Adrenal gland (tissue), 9 donors: ENCODE measurements at regions not wholly inside any gene's neighbourhood (a gene's known extent, or its start where the extent isn't known, plus 50 kb on each side); places are given as distances from the start of the nearest gene placed in this dataset.

Source experiments
- DNase-seq, 7 donors: peaks; one replicate each; pipeline ENCODE4 v3.0.0-alpha.2; 2019 to 2020
- H3K27ac ChIP-seq, 5 donors: fragments of 200-600 bp; sonication (generic) in 4 of 5; 1 replicate in 3 of 5; 2 replicates in 2 of 5; pipeline versions ENCODE4 v1.5.1 to v1.8.0; 2016 to 2020; ENCODE audit warnings: mild to moderate bottlenecking in 1 of 5
- H3K27me3 ChIP-seq: fragments of 200-600 bp; 2 replicates; pipeline ENCODE4 v1.8.0; 2021
- H3K36me3 ChIP-seq, 2 donors: fragments of 200-600 bp; replicated peaks in 1 of 2; 1 replicate in 1 of 2; 2 replicates in 1 of 2; pipeline versions ENCODE4 v1.5.1 to v1.8.0; 2018 to 2022
- H3K4me1 ChIP-seq, 2 donors: fragments of 200-600 bp; replicated peaks in 1 of 2; 1 replicate in 1 of 2; 2 replicates in 1 of 2; pipeline versions ENCODE4 v1.5.1 to v1.8.0; 2018 to 2021
- H3K4me3 ChIP-seq, 4 donors: fragments of 200-600 bp; sonication (generic) in 3 of 4; one replicate each; pipeline ENCODE4 v1.5.1; 2016 to 2018
- H3K9me3 ChIP-seq, 3 donors: fragments of 200-600 bp; sonication (generic) in 1 of 3; replicated peaks in 1 of 3; 1 replicate in 2 of 3; 2 replicates in 1 of 3; pipeline versions ENCODE4 v1.5.1 to v1.8.0; 2016 to 2021
- POLR2A ChIP-seq, 2 donors: fragments of 450-650 bp; IDR thresholded peaks; one replicate each; pipeline ENCODE4 v1.6.1; 2017; ENCODE audit warnings: antibody characterized with exemption in 2 of 2, mild to moderate bottlenecking in 2 of 2, moderate library complexity in 1 of 2
- WGBS, 4 donors: extraction: QIAGEN DNeasy Blood & Tissue Kit in 2 of 4; methylation state at CpG; one replicate each; pipeline versions ENCODE4 v1.1.5 to v1.1.7; 2013 to 2017; 5-methylcytosine and 5-hydroxymethylcytosine counted together
- intact Hi-C, 2 donors: fragments of 100-400 bp; cut with DNase I; formaldehyde crosslinking; loops; one replicate each; pipeline versions ENCODE4 v1.14.1 to v1.15.0; 2022 to 2023
- TF ChIP-seq, protein P1 (sequence below), 6 experiments: fragments of 450-650 bp in 4 of 6; fragments of 200-600 bp in 2 of 6; sonication (generic) in 1 of 6; IDR thresholded peaks; 1 replicate in 5 of 6; 2 replicates in 1 of 6; pipeline versions ENCODE4 v1.5.1 to v1.8.0; 2016 to 2021; ENCODE audit warnings: antibody characterized with exemption in 6 of 6, mild to moderate bottlenecking in 2 of 6, moderate library complexity in 1 of 6
- donor health status: healthy with polysubstance abuse.
- donor health status: Bipolar disorder and iron deficiency.
- donor health status: DM: yes; HTN: yes; CAD: no.
- donor health status: DM: no; HTN: no; CAD: no.
- donor health status: DM: no; HTN: no; CAD: no.

DNA sequence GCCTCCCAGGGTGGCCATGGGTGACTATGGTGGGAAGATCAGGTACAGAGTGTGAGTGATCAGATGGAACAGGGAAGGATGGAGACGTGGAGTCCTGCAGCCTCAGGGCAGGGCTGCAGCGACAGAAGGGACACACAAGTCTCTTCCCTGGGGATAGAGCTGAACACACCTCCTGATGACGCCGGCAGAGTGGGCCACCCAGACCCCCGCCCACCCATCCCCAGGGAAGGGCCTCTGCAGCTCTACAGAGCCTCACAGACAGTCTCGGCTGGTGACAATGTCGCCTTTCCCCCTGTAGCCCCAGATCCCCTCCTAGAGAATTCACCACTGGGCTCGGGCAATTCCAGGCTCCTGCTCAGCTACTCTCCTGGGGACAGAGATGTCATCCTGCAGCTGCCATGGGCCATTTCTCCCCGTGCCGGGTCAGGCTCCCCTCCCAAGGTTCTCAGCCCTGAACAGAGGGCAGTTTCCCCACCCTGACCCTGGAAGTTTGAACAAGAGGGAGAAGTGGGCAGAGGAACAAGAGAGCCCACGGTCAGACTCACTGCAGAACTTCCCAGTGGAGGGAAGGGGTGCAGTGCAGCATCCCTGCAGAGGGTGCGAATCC, 115.7 kb downstream of the NCOR2 start:
- no peak for TF ChIP-seq POLR2A (IDR thresholded peaks at IDR 0.05)
- TF ChIP-seq, protein P1, sequence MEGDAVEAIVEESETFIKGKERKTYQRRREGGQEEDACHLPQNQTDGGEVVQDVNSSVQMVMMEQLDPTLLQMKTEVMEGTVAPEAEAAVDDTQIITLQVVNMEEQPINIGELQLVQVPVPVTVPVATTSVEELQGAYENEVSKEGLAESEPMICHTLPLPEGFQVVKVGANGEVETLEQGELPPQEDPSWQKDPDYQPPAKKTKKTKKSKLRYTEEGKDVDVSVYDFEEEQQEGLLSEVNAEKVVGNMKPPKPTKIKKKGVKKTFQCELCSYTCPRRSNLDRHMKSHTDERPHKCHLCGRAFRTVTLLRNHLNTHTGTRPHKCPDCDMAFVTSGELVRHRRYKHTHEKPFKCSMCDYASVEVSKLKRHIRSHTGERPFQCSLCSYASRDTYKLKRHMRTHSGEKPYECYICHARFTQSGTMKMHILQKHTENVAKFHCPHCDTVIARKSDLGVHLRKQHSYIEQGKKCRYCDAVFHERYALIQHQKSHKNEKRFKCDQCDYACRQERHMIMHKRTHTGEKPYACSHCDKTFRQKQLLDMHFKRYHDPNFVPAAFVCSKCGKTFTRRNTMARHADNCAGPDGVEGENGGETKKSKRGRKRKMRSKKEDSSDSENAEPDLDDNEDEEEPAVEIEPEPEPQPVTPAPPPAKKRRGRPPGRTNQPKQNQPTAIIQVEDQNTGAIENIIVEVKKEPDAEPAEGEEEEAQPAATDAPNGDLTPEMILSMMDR (IDR thresholded peaks at IDR 0.05) = no peak
- 64 to 96% (median 76%) methylated on average over 5 to 12 of the region's 12 CpGs for WGBS, 4 donors
- Histone ChIP-seq H3K36me3 (peaks cover 0 to 12% of the 10 kb centered on the region in 2 donors), H3K27ac (peak overlapping the region in 2 of 5 donors; percentile 7 to 84), H3K9me3 (no peaks in the 10 kb centered on the region), H3K27me3 (no peaks in the 10 kb centered on the region), H3K4me1 (peaks cover 14 to 43% of the 10 kb centered on the region in 2 donors), H3K4me3 (no peak overlapping the region)
- DNase-seq = no peak
- intact Hi-C loops = no loop called here

DNA sequence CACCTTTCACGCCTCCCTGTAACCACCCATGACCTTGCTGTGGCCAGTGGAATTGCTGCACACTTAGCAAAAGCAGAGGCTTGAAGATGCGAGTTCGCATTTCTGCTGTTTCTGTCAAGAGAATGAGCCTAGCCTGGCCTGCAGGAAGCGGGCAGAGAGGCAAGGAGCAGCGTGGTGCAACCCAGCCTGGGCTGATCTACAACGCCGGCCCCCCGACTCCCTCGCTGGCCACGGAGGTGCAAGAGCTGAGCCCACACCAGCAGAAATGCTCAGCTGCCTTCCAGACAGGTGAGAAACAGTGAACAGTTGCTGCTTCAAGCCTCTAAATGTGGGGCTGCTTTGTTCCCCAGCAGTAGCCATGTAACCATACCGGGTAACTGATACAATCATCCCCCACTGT, 116.4 kb downstream of the NCOR2 start:
- Histone ChIP-seq H3K36me3 (peaks cover 0 to 5% of the 10 kb centered on the region in 2 donors), H3K4me1 (peaks cover 14 to 36% of the 10 kb centered on the region in 2 donors), H3K27me3 (no peaks in the 10 kb centered on the region), H3K9me3 (no peaks in the 10 kb centered on the region), H3K4me3 (no peak overlapping the region), H3K27ac (peak overlapping the region in 2 of 5 donors; percentile 7 to 84)
- no peak for DNase-seq
- WGBS, 4 donors = 82 to 91% (median 86%) methylated on average over 10 to 11 of the region's 11 CpGs
- intact Hi-C loops = no loop called here
- TF ChIP-seq, protein P1 (IDR thresholded peaks at IDR 0.05) = no peak
- no peak for TF ChIP-seq POLR2A (IDR thresholded peaks at IDR 0.05)

DNA sequence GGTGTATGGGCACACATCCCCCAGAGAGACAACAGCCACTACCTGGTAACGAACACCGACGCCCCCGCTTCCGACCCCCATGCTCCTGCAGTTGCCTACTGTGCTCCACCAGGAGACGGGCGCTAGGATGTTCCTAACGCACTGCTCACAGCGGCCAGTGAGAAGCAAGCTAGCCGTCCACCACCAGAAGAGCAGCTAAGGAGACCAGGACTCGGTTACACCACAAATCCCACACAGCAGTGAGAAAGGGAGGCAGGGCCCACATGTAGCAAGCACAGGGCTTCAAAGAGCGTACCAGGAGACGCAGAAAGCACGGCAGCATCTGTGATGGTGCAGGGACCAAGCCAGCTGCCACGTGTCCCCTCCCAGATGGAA, 117.0 kb downstream of the NCOR2 start:
- 88 to 95% (median 90%) methylated on average over 14 to 15 of the region's 15 CpGs for WGBS, 4 donors

DNA sequence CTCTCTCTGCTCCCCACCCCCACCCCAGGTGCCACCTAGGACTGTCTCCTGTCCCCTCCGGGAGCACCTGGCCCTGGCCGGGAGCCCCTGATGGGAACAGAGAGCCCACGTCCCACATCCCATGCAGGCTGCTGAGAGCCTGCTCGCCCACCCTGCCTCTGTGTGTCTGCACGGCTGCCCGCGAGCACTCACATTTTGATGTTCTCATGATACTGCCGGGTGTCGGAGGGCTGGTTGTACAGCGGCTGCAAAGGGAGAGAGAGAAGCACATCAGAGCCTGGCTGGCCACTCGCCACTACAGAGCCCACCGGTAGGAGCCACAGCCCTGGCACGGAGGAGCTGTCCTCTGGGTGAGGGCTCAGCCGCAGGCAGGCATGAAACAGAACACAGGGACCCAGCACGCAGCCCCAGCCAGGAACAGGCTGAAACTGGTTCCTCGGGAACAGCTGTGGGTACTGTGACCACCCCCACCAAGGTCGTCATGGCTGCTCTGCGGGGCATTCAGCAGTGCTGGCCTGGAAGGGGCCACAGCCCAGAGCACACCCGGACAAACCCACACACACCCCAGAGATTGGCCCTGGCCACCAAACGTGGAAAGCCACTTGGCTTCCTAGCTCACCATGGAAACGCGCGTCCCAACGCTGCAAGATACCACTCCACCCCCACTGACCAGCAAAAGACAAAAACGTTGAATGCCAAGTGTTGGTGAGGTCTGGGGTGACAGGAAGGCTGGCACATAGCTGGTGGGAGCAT, 117.6 kb downstream of the NCOR2 start:
- 73 to 88% (median 80%) methylated on average over 19 to 25 of the region's 25 CpGs for WGBS, 4 donors
- Histone ChIP-seq H3K4me3 (no peak overlapping the region), H3K9me3 (no peaks in the 10 kb centered on the region), H3K4me1 (peaks cover 14 to 32% of the 10 kb centered on the region in 2 donors), H3K27ac (no peak overlapping the region), H3K36me3 (peaks cover 0 to 14% of the 10 kb centered on the region in 2 donors), H3K27me3 (no peaks in the 10 kb centered on the region)
- intact Hi-C loops = no loop called here
- TF ChIP-seq POLR2A (IDR thresholded peaks at IDR 0.05) = no peak
- TF ChIP-seq, protein P1 (IDR thresholded peaks at IDR 0.05) = no peak
- DNase-seq = no peak

More for the DNA sequence above, 117.0 kb downstream of the NCOR2 start:
- Histone ChIP-seq H3K4me3 (no peak overlapping the region), H3K9me3 (no peaks in the 10 kb centered on the region), H3K4me1 (peaks cover 14 to 36% of the 10 kb centered on the region in 2 donors), H3K36me3 (peaks cover 0 to 9% of the 10 kb centered on the region in 2 donors), H3K27ac (peak overlapping the region in 1 of 5 donors; percentile 21), H3K27me3 (no peaks in the 10 kb centered on the region)
- no peak for DNase-seq
- intact Hi-C loops = no loop called here
- TF ChIP-seq, protein P1 (IDR thresholded peaks at IDR 0.05) = no peak
- TF ChIP-seq POLR2A (IDR thresholded peaks at IDR 0.05) = no peak
